H1 (cell line): ENCODE measurements at regions not wholly inside any gene's neighbourhood (a gene's known extent, or its start where the extent isn't known, plus 50 kb on each side); places are given as distances from the start of the nearest gene placed in this dataset.

Source experiments
- ASH2L ChIP-seq: fragments of 200-600, 300-600 bp; sonication (generic); IDR thresholded peaks from one replicate; pipeline ENCODE4 v1.7.1; 2017; ENCODE audit warnings: low read length
- CREB1 ChIP-seq: IDR thresholded peaks from 2 replicates; pipeline ENCODE4 v1.6.1; 2012; ENCODE audit warnings: inconsistent platforms
- EP300 ChIP-seq, 2 experiments: IDR thresholded peaks; 1 replicate in 1 of 2; 2 replicates in 1 of 2; pipeline ENCODE4 v1.6.1; 2011 to 2012; ENCODE audit warnings: low read depth in 2 of 2, low read length in 2 of 2, mild to moderate bottlenecking in 2 of 2, borderline replicate concordance in 1 of 2, inconsistent platforms in 1 of 2, moderate library complexity in 1 of 2
- GABPA ChIP-seq: IDR thresholded peaks from 2 replicates; pipeline ENCODE4 v1.6.1; 2011; ENCODE audit warnings: mild to moderate bottlenecking, low read length, moderate library complexity, borderline replicate concordance; ENCODE audit not compliant: insufficient read depth
- MAFK ChIP-seq: IDR thresholded peaks from 2 replicates; pipeline ENCODE4 v1.6.1; 2012; ENCODE audit warnings: low read depth, mild to moderate bottlenecking, improper control_type of control experiment, low read length

DNA sequence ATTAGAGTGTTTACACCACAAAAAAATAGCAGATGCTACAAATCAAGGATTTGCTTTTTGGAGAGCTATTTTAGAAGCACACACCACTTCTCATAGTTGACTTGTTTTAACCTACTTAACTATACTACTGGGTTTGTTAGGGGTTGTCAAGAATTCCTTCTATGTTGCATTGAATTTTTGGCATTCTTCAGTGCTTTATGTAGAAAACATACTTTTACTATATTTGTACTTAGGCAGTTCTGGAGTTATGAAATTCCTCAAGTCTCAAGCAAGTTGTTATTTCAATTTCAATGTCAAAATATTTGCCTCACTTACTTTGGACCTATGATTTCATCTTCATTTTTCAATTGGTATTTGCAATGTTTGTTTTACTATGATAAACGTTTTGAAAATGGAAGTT is 449.6 kb downstream of the GLUD2 start (continued):
- no peak for TF ChIP-seq EP300 (IDR thresholded peaks at IDR 0.05; ENCODE audit: borderline replicate concordance in 1 of 2, low read depth in 2 of 2, low read length in 2 of 2)
- no peak for TF ChIP-seq MAFK
- no peak for TF ChIP-seq ASH2L
- no peak for TF ChIP-seq CREB1
- no peak for TF ChIP-seq GABPA
